Osteocyte (in vitro differentiated cells): ENCODE measurements at regions not wholly inside any gene's neighbourhood (a gene's known extent, or its start where the extent isn't known, plus 50 kb on each side); places are given as distances from the start of the nearest gene placed in this dataset.

Experiments
- DNase-seq: peaks from one replicate; pipeline ENCODE4 v3.0.0; 2021; ENCODE audit warnings: mixed read lengths; ENCODE audit not compliant: unreplicated experiment; ENCODE audit errors: extremely low spot score
- H3K27ac Mint-ChIP-seq: one replicate; pipeline ENCODE4 v1.8.0; 2021; ENCODE audit warnings: mild to moderate bottlenecking, mixed read lengths; ENCODE audit not compliant: unreplicated experiment
- H3K27me3 Mint-ChIP-seq: one replicate; pipeline ENCODE4 v1.8.0; 2021; ENCODE audit warnings: mixed read lengths; ENCODE audit not compliant: unreplicated experiment
- H3K36me3 Mint-ChIP-seq: one replicate; pipeline ENCODE4 v1.8.0; 2021; ENCODE audit warnings: mixed read lengths; ENCODE audit not compliant: unreplicated experiment
- H3K4me1 Mint-ChIP-seq: one replicate; pipeline ENCODE4 v1.8.0; 2021; ENCODE audit warnings: mixed read lengths; ENCODE audit not compliant: unreplicated experiment
- H3K4me3 Mint-ChIP-seq: one replicate; pipeline ENCODE4 v1.8.0; 2021; ENCODE audit warnings: mild to moderate bottlenecking, moderate library complexity, mixed read lengths; ENCODE audit not compliant: unreplicated experiment
- H3K9me3 Mint-ChIP-seq: one replicate; pipeline ENCODE4 v1.8.0; 2021; ENCODE audit warnings: mixed read lengths; ENCODE audit not compliant: unreplicated experiment
- CTCF ChIP-seq: fragments of 200-600 bp; sonication (generic); IDR thresholded peaks from 2 replicates; pipeline ENCODE4 v1.5.0; 2021; ENCODE audit warnings: antibody characterized with exemption, mild to moderate bottlenecking, moderate library complexity

- no peak for DNase-seq
- H3K4me3 Mint-ChIP-seq = no peak overlapping the region
- TF ChIP-seq CTCF = no peak
- H3K9me3 Mint-ChIP-seq = no peaks in the 10 kb centered on the region
- peaks cover 47% of the 10 kb centered on the region for H3K4me1 Mint-ChIP-seq
- H3K36me3 Mint-ChIP-seq = no peaks in the 10 kb centered on the region
- no peaks in the 10 kb centered on the region for H3K27me3 Mint-ChIP-seq
- H3K27ac Mint-ChIP-seq = no peak overlapping the region
Observed at GRCh38 chr1:60277269-60277668, 203.7 kb upstream of the C1orf87 start.

- no peaks in the 10 kb centered on the region for H3K36me3 Mint-ChIP-seq
- peak overlapping the region; percentile 17 for H3K27ac Mint-ChIP-seq
- TF ChIP-seq CTCF = no peak
- H3K27me3 Mint-ChIP-seq = no peaks in the 10 kb centered on the region
- H3K4me1 Mint-ChIP-seq = peaks cover 25% of the 10 kb centered on the region
- peaks cover 8% of the 10 kb centered on the region for H3K9me3 Mint-ChIP-seq
- DNase-seq = no peak
- H3K4me3 Mint-ChIP-seq = no peak overlapping the region
Observed at GRCh38 chr1:60274422-60275290, 201.1 kb upstream of the C1orf87 start.

GRCh38 chr1:60273185-60273584, 199.6 kb upstream of the C1orf87 start:
- Mint-ChIP-seq H3K36me3 (peaks cover 3% of the 10 kb centered on the region), H3K9me3 (peaks cover 14% of the 10 kb centered on the region), H3K4me3 (no peak overlapping the region), H3K27ac (no peak overlapping the region), H3K27me3 (no peaks in the 10 kb centered on the region), H3K4me1 (peaks cover 27% of the 10 kb centered on the region)
- DNase-seq = no peak
- TF ChIP-seq CTCF = no peak

GRCh38 chr1:60271041-60271440, 197.5 kb upstream of the C1orf87 start:
- H3K4me1 Mint-ChIP-seq = peaks cover 21% of the 10 kb centered on the region
- H3K4me3 Mint-ChIP-seq = no peak overlapping the region
- no peak for TF ChIP-seq CTCF
- DNase-seq = no peak
- no peak overlapping the region for H3K27ac Mint-ChIP-seq
- H3K27me3 Mint-ChIP-seq = no peaks in the 10 kb centered on the region
- peaks cover 5% of the 10 kb centered on the region for H3K36me3 Mint-ChIP-seq
- peaks cover 16% of the 10 kb centered on the region for H3K9me3 Mint-ChIP-seq

- H3K4me1 Mint-ChIP-seq = peaks cover 9% of the 10 kb centered on the region
- H3K36me3 Mint-ChIP-seq = peaks cover 5% of the 10 kb centered on the region
- H3K27me3 Mint-ChIP-seq = no peaks in the 10 kb centered on the region
- no peak for TF ChIP-seq CTCF
- H3K4me3 Mint-ChIP-seq = no peak overlapping the region
- no peak for DNase-seq
- no peak overlapping the region for H3K27ac Mint-ChIP-seq
- peaks cover 16% of the 10 kb centered on the region for H3K9me3 Mint-ChIP-seq
Observed at GRCh38 chr1:60268451-60268850, 194.9 kb upstream of the C1orf87 start.
